ENCODE measurements at regions not wholly inside any gene's neighbourhood (a gene's known extent, or its start where the extent isn't known, plus 50 kb on each side); places are given as distances from the start of the nearest gene placed in this dataset.

GRCh38 chr3:76653640-76654251 is 386.2 kb upstream of the ROBO2 start:
- DNase-seq (ENCODE audit: insufficient read length): no peak
- FAIRE-seq: no peak
- TF ChIP-seq POLR2A (IDR thresholded peaks at IDR 0.05; ENCODE audit: low read depth, low read length): no peak
- no peak for TF ChIP-seq POLR2AphosphoS5 (IDR thresholded peaks at IDR 0.05; ENCODE audit: low read depth, low read length)
- TF ChIP-seq TAF1 (IDR thresholded peaks at IDR 0.05; ENCODE audit: borderline replicate concordance, low read depth, low read length): no peak

- TF ChIP-seq POLR2AphosphoS5 (IDR thresholded peaks at IDR 0.05; ENCODE audit: low read depth, low read length) (no peak), POLR2A (IDR thresholded peaks at IDR 0.05; ENCODE audit: low read depth, low read length) (no peak), TAF1 (IDR thresholded peaks at IDR 0.05; ENCODE audit: borderline replicate concordance, low read depth, low read length) (no peak)
- FAIRE-seq: no peak
- no peak for DNase-seq (ENCODE audit: insufficient read length)
Observed at GRCh38 chr3:76656531-76657070, 383.3 kb upstream of the ROBO2 start.

DNA sequence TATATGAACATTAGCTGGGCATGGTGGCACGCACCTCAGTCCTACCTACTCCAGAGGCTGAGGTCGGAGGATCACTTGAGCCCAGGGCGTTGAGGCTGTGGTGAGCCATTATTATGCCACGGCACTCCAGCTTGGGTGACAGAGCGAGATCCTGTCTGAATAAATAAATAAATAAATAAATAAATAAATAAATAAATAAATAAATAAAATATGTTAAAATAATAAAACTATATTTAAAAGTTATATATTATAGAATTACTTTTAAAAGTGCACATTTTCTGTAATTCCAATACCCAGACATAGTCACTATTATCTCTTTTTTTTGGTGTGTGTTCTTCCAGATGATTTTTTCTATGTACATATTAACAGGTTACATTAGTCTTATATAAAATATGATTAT is 382.0 kb upstream of the ROBO2 start:
- TF ChIP-seq POLR2A (IDR thresholded peaks at IDR 0.05; ENCODE audit: low read depth, low read length) (no peak), POLR2AphosphoS5 (IDR thresholded peaks at IDR 0.05; ENCODE audit: low read depth, low read length) (no peak), TAF1 (IDR thresholded peaks at IDR 0.05; ENCODE audit: borderline replicate concordance, low read depth, low read length) (no peak)
- DNase-seq (ENCODE audit: insufficient read length) (no peak), FAIRE-seq (no peak)

DNA sequence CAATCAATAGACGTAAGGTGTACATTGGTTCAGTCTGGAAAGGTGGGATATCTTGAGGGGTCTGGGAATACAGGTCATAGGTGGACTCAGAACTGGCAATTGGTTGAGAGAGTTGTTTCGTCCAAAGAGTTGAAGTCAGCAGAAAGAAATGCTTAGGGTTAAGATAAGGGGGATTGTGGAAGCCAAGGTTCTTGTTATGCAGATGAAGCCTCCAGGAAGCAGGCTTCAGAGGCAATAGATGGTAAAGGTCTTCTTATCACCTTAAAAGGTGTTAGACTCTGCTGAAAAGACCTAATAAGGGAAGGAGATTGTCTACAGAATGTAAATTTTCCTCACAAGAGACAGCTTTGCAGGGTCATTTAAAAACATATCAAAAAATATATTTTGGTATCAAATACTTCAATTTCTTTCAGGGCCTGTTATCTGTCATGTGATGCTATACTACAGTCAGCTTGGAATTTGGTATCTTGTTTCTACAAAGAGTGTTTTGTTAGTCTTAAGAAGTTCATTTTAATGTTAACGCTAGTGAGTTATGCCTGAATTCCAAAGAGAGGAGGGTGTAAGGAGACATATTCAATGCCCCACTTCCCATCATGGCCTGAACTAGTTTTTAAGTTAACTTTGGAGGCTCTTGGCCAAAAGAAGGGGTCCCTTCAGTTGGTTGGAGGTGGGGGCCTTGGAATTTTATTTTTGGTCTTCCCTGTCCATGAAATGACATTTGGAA is 378.2 kb upstream of the ROBO2 start:
- FAIRE-seq (no peak), DNase-seq (ENCODE audit: insufficient read length) (no peak)
- TF ChIP-seq TAF1 (IDR thresholded peaks at IDR 0.05; ENCODE audit: borderline replicate concordance, low read depth, low read length): no peak
- no peak for TF ChIP-seq POLR2A (IDR thresholded peaks at IDR 0.05; ENCODE audit: low read depth, low read length)
- no peak for TF ChIP-seq POLR2AphosphoS5 (IDR thresholded peaks at IDR 0.05; ENCODE audit: low read depth, low read length)

- FAIRE-seq (no peak), DNase-seq (ENCODE audit: insufficient read length) (no peak)
- no peak for TF ChIP-seq TAF1 (IDR thresholded peaks at IDR 0.05; ENCODE audit: borderline replicate concordance, low read depth, low read length)
- no peak for TF ChIP-seq POLR2AphosphoS5 (IDR thresholded peaks at IDR 0.05; ENCODE audit: low read depth, low read length)
- TF ChIP-seq POLR2A (IDR thresholded peaks at IDR 0.05; ENCODE audit: low read depth, low read length): no peak
Observed at GRCh38 chr3:76664816-76665215, 375.1 kb upstream of the ROBO2 start.

GRCh38 chr3:76668653-76669052 is 371.2 kb upstream of the ROBO2 start:
- DNase-seq (ENCODE audit: insufficient read length) (no peak), FAIRE-seq (no peak)
- TF ChIP-seq TAF1 (IDR thresholded peaks at IDR 0.05; ENCODE audit: borderline replicate concordance, low read depth, low read length) (no peak), POLR2A (IDR thresholded peaks at IDR 0.05; ENCODE audit: low read depth, low read length) (no peak), POLR2AphosphoS5 (IDR thresholded peaks at IDR 0.05; ENCODE audit: low read depth, low read length) (no peak)

DNA sequence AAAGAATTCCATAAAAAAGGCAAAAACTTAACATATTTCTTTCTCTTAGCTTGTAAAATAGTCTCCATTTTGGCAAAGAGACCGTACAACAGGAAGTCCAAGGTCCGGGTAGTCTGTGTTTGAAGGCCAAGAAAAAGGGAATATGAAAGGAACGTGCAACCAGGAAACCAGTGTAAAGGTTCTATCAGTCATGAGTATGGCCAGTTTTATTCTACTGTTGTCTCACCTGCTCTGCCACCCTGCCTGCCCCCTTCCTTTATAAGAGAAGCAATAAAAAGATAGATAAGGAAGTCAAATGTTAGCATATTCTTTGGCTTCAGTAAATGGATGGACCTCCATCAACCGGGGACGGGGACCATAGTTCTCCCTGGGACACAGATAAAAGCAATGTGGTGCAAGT is 370.6 kb upstream of the ROBO2 start:
- no peak for TF ChIP-seq POLR2A (IDR thresholded peaks at IDR 0.05; ENCODE audit: low read depth, low read length)
- no peak for TF ChIP-seq POLR2AphosphoS5 (IDR thresholded peaks at IDR 0.05; ENCODE audit: low read depth, low read length)
- no peak for TF ChIP-seq TAF1 (IDR thresholded peaks at IDR 0.05; ENCODE audit: borderline replicate concordance, low read depth, low read length)
- DNase-seq (ENCODE audit: insufficient read length): no peak
- no peak for FAIRE-seq

- no peak for TF ChIP-seq TAF1 (IDR thresholded peaks at IDR 0.05; ENCODE audit: borderline replicate concordance, low read depth, low read length)
- TF ChIP-seq POLR2AphosphoS5 (IDR thresholded peaks at IDR 0.05; ENCODE audit: low read depth, low read length): no peak
- no peak for TF ChIP-seq POLR2A (IDR thresholded peaks at IDR 0.05; ENCODE audit: low read depth, low read length)
- DNase-seq (ENCODE audit: insufficient read length) (no peak), FAIRE-seq (no peak)
Observed at GRCh38 chr3:76673171-76673570, 366.7 kb upstream of the ROBO2 start.

DNA sequence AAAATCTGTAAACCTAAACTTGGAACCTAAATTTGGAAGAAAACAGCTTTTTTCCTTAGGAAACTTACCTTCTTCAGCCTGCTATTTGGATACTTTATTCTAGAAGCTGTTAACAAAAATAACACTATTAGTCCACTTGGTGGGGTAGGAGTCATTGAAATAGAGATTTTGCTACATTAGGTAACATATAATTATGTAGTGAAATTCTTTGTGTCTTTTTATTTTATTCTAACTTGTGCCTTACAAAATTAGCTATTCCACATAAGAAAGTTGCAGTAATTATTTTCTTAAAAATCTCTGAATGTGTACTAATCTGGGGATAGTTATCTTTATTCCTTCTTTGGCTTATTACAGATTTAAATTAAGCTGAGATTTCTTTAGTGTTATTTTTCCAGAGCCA is 360.4 kb upstream of the ROBO2 start:
- TF ChIP-seq TAF1 (IDR thresholded peaks at IDR 0.05; ENCODE audit: borderline replicate concordance, low read depth, low read length) (no peak), POLR2A (IDR thresholded peaks at IDR 0.05; ENCODE audit: low read depth, low read length) (no peak), POLR2AphosphoS5 (IDR thresholded peaks at IDR 0.05; ENCODE audit: low read depth, low read length) (no peak)
- DNase-seq (ENCODE audit: insufficient read length): no peak
- FAIRE-seq: no peak

GRCh38 chr3:76683256-76683655 is 356.6 kb upstream of the ROBO2 start:
- no peak for DNase-seq (ENCODE audit: insufficient read length)
- no peak for FAIRE-seq
- TF ChIP-seq POLR2AphosphoS5 (IDR thresholded peaks at IDR 0.05; ENCODE audit: low read depth, low read length): no peak
- no peak for TF ChIP-seq TAF1 (IDR thresholded peaks at IDR 0.05; ENCODE audit: borderline replicate concordance, low read depth, low read length)
- no peak for TF ChIP-seq POLR2A (IDR thresholded peaks at IDR 0.05; ENCODE audit: low read depth, low read length)

DNA sequence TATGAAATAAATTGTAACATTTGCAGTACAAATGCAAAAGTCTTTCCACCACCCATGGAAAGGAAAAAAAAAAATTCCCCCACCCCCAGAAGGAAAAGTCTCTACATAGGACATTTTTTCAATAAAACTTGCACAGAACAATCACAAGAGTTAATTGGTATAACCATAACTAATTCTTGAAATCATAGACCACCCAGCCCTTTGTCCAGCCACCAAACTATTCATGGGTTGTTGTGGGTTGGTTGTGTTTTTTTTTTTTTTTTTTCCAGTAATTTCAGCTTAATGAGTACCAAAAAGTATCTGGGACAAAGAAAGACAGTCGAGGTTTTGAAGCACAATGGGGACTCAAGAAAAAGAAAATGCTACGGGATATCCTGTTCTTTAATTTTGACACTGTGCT is 355.0 kb upstream of the ROBO2 start:
- FAIRE-seq: no peak
- no peak for TF ChIP-seq POLR2A (IDR thresholded peaks at IDR 0.05; ENCODE audit: low read depth, low read length)
- no peak for TF ChIP-seq TAF1 (IDR thresholded peaks at IDR 0.05; ENCODE audit: borderline replicate concordance, low read depth, low read length)
- no peak for TF ChIP-seq POLR2AphosphoS5 (IDR thresholded peaks at IDR 0.05; ENCODE audit: low read depth, low read length)

GRCh38 chr3:76685858-76686257 is 354.0 kb upstream of the ROBO2 start:
- FAIRE-seq (no peak), DNase-seq (ENCODE audit: insufficient read length) (no peak)
- TF ChIP-seq POLR2A (IDR thresholded peaks at IDR 0.05; ENCODE audit: low read depth, low read length) (no peak), TAF1 (IDR thresholded peaks at IDR 0.05; ENCODE audit: borderline replicate concordance, low read depth, low read length) (no peak), POLR2AphosphoS5 (IDR thresholded peaks at IDR 0.05; ENCODE audit: low read depth, low read length) (no peak)

More for the DNA sequence above, 355.0 kb upstream of the ROBO2 start:
- no peak for DNase-seq (ENCODE audit: insufficient read length)

All from GM12892 (cell line).